Uterus (tissue), 3 donors: ENCODE measurements at regions not wholly inside any gene's neighbourhood (a gene's known extent, or its start where the extent isn't known, plus 50 kb on each side); places are given as distances from the start of the nearest gene placed in this dataset.

Experiments
- DNase-seq, 2 donors: peaks; one replicate each; pipeline ENCODE4 v3.0.0-alpha.2; 2019 to 2020
- H3K27ac ChIP-seq, 2 donors: fragments of 200-600 bp; sonication (generic); 1 replicate in 1 of 2; 2 replicates in 1 of 2; pipeline ENCODE4 v1.5.1; 2016 to 2018
- H3K27me3 ChIP-seq, 2 donors: fragments of 200-600 bp; sonication (generic); one replicate each; pipeline ENCODE4 v1.5.1; 2018 to 2019; ENCODE audit warnings: control low read depth in 1 of 2
- H3K36me3 ChIP-seq, 2 donors: fragments of 200-600 bp; sonication (generic); one replicate each; pipeline ENCODE4 v1.5.1; 2019; ENCODE audit warnings: control low read depth in 1 of 2
- H3K4me1 ChIP-seq, 2 donors: fragments of 200-600 bp; sonication (generic); one replicate each; pipeline ENCODE4 v1.5.1; 2018 to 2019; ENCODE audit warnings: control low read depth in 1 of 2
- H3K4me3 ChIP-seq, 2 donors: fragments of 200-600 bp; sonication (generic); 1 replicate in 1 of 2; 2 replicates in 1 of 2; pipeline ENCODE4 v1.5.1; 2018 to 2019; ENCODE audit warnings: mild to moderate bottlenecking in 1 of 2
- H3K9me3 ChIP-seq, 2 donors: fragments of 200-600 bp; sonication (generic); one replicate each; pipeline ENCODE4 v1.5.1; 2019; ENCODE audit warnings: control low read depth in 1 of 2
- POLR2A ChIP-seq, 2 donors: fragments of 450-650 bp; IDR thresholded peaks; one replicate each; pipeline ENCODE4 v1.6.1; 2016; ENCODE audit warnings: antibody characterized with exemption in 2 of 2, mild to moderate bottlenecking in 1 of 2, moderate library complexity in 1 of 2
- intact Hi-C: fragments of 100-400 bp; cut with DNase I; formaldehyde crosslinking; loops from one replicate; pipeline ENCODE4 v1.15.1; 2023; ENCODE audit warnings: low total_unique reads
- TF ChIP-seq, protein P1 (sequence below), 4 experiments: fragments of 200-600 bp in 2 of 4; fragments of 450-650 bp in 2 of 4; sonication (generic) in 2 of 4; IDR thresholded peaks; one replicate each; pipeline ENCODE4 v1.5.1; 2016 to 2019; ENCODE audit warnings: antibody characterized with exemption in 4 of 4, mild to moderate bottlenecking in 2 of 4, moderate library complexity in 1 of 4
- donor health status: DM: yes; HTN: yes; CAD: no.

DNA sequence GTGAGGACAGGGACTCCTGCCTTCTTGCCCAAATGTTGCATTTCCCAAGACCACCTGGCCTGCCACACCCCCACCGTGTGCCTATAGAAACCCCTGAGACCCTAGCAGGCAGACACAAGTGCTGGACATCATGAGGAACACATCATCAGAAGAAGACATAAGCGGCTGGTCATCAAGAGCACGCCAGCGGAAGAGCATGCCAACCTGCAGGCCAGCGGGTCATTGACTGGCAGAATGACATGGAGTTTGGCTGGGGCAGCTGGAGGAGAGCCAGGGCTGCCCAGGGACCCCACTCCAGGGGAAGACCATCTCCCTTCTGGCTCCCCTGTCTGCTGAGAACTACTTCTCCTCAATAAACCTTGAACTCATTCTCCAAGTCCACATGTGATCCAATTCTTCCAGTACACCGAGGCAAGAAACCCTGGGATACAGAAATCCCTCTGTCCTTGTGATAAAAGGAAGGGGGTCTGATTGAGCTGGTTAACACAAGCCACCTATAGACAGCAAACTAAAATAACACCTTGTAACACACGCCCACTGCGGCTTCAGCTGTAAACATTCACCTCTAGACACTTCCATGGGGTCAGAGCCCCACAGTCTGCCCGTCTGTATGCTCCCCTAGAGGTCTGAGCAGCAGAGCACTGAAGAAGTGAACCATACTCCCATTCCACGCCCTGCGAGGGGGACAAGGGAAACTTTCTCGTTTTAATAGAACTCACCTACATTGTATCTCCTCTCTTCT, 164.8 kb upstream of the EMCN start:
- H3K27me3 ChIP-seq: no peaks in the 10 kb centered on the region
- H3K4me3 ChIP-seq: no peak overlapping the region
- DNase-seq: no peak
- no peaks in the 10 kb centered on the region for H3K36me3 ChIP-seq
- H3K9me3 ChIP-seq: peaks cover 0 to 3% of the 10 kb centered on the region in 2 donors
- intact Hi-C loops: no loop called here
- TF ChIP-seq, protein P1, sequence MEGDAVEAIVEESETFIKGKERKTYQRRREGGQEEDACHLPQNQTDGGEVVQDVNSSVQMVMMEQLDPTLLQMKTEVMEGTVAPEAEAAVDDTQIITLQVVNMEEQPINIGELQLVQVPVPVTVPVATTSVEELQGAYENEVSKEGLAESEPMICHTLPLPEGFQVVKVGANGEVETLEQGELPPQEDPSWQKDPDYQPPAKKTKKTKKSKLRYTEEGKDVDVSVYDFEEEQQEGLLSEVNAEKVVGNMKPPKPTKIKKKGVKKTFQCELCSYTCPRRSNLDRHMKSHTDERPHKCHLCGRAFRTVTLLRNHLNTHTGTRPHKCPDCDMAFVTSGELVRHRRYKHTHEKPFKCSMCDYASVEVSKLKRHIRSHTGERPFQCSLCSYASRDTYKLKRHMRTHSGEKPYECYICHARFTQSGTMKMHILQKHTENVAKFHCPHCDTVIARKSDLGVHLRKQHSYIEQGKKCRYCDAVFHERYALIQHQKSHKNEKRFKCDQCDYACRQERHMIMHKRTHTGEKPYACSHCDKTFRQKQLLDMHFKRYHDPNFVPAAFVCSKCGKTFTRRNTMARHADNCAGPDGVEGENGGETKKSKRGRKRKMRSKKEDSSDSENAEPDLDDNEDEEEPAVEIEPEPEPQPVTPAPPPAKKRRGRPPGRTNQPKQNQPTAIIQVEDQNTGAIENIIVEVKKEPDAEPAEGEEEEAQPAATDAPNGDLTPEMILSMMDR (IDR thresholded peaks at IDR 0.05): no peak
- TF ChIP-seq POLR2A (IDR thresholded peaks at IDR 0.05): no peak
- H3K27ac ChIP-seq: no peak overlapping the region
- no peaks in the 10 kb centered on the region for H3K4me1 ChIP-seq

DNA sequence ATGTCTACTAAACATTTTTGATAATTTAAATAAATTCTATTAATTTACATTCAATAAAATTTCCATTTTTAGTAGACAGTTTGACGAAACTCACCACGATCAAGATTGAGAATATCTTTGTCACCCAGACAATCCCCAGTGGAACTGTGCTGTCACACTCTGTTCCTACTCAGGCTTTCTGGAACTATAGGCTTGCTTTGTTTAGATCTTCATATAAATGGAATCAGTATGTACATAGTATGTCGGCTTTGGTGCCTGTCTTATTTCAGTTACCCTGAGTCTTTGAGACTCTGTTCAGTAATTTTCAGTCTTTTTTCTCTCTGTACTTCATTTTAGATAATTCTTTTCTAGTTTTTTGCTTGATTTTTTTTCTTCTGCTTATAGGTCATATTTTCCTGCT, 163.5 kb upstream of the EMCN start:
- DNase-seq: no peak
- Histone ChIP-seq H3K4me3 (no peak overlapping the region), H3K27me3 (no peaks in the 10 kb centered on the region), H3K36me3 (no peaks in the 10 kb centered on the region), H3K27ac (no peak overlapping the region), H3K9me3 (peaks cover 0 to 3% of the 10 kb centered on the region in 2 donors), H3K4me1 (no peaks in the 10 kb centered on the region)
- intact Hi-C loops: no loop called here
- TF ChIP-seq, protein P1 (IDR thresholded peaks at IDR 0.05): no peak
- no peak for TF ChIP-seq POLR2A (IDR thresholded peaks at IDR 0.05)

DNA sequence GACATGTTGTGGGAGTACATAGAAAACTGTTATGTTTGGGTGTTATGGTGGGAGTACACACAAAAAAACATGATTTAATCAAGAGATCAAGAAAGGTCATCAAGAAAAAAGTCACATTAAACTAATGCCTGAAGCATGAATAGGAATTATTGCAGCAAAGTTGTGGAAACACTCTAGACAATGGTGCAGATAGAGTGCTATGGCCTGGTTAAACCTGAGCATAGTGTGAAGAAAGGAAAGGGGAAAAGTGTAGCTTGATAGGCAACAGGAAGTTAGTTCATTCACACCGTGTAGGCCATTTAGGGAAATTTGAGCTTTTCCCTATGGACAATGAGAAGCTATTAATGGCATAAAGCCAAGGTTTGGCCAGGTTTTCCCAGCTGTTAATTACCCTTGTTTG, 162.1 kb upstream of the EMCN start:
- Histone ChIP-seq H3K4me1 (no peaks in the 10 kb centered on the region), H3K4me3 (no peak overlapping the region), H3K9me3 (peaks cover 0 to 3% of the 10 kb centered on the region in 2 donors), H3K27ac (no peak overlapping the region), H3K27me3 (no peaks in the 10 kb centered on the region), H3K36me3 (no peaks in the 10 kb centered on the region)
- no peak for DNase-seq
- TF ChIP-seq POLR2A (IDR thresholded peaks at IDR 0.05): no peak
- TF ChIP-seq, protein P1 (IDR thresholded peaks at IDR 0.05): no peak
- intact Hi-C loops: no loop called here

DNA sequence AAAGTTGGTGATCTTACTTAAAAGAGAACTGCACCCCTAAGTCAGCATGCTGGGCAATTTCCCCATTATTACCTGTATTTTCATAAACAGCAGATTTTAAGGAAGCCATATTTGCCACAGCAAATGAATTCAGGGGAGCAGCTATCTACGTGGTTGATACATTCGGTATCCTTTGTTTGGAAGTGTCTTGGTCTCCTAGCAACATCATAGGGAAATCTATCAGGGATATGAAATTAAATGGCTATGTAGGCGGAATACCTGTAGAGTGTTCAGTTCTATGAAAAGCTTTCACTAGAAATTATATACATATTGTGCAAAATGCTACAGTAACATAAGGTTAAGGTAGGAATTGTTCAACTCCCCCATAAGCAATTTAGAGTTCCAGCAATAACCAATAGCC, 157.2 kb upstream of the EMCN start:
- Histone ChIP-seq H3K27ac (no peak overlapping the region), H3K27me3 (no peaks in the 10 kb centered on the region), H3K4me3 (no peak overlapping the region), H3K9me3 (no peaks in the 10 kb centered on the region), H3K4me1 (no peaks in the 10 kb centered on the region), H3K36me3 (no peaks in the 10 kb centered on the region)
- no peak for TF ChIP-seq POLR2A (IDR thresholded peaks at IDR 0.05)
- TF ChIP-seq, protein P1 (IDR thresholded peaks at IDR 0.05): no peak
- no peak for DNase-seq
- intact Hi-C loops: no loop called here

DNA sequence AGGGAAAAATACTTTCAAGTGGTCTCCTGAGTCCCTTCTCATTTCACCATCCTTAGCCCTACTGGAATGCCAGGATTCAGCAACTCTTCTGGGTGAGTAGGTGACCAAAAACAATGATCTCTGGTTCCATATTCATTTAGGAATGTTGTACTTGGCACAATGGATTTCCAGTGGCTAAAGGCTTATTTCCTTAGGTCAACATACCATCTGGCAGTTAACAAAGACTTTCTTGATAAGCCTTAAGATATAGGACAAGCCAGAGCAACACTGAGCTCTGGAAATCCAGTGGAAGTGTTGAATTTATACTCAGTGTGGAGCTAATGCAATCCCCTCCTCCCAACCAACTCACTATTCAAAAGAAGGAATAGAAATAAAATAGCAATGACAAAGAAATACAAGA, 139.4 kb upstream of the EMCN start:
- Histone ChIP-seq H3K27ac (no peak overlapping the region), H3K9me3 (no peaks in the 10 kb centered on the region), H3K36me3 (no peaks in the 10 kb centered on the region), H3K27me3 (no peaks in the 10 kb centered on the region), H3K4me3 (no peak overlapping the region), H3K4me1 (no peaks in the 10 kb centered on the region)
- intact Hi-C loops: no loop called here
- no peak for DNase-seq
- TF ChIP-seq, protein P1 (IDR thresholded peaks at IDR 0.05): no peak
- TF ChIP-seq POLR2A (IDR thresholded peaks at IDR 0.05): no peak
